NCI-H446 (cell line): ENCODE measurements at regions not wholly inside any gene's neighbourhood (a gene's known extent, or its start where the extent isn't known, plus 50 kb on each side); places are given as distances from the start of the nearest gene placed in this dataset.

ENCODE experiments used
- DNase-seq, 2 experiments: peaks; one replicate each; lab custom pipeline; 2025; lab: John Stamatoyannopoulos, UW

- no peak for DNase-seq
Measured at GRCh38 chr6:163915131-163915530, 500.6 kb downstream of the QKI start.

- DNase-seq, result no peak
Measured at GRCh38 chr6:163913045-163913444, 498.5 kb downstream of the QKI start.

GRCh38 chr6:163906006-163906710 is 491.6 kb downstream of the QKI start:
- no peak for DNase-seq

GRCh38 chr6:163904186-163904585 is 489.7 kb downstream of the QKI start:
- DNase-seq, result no peak

- DNase-seq, result no peak
Measured at GRCh38 chr6:163903541-163903940, 489.0 kb downstream of the QKI start.

- DNase-seq, result no peak
Measured at GRCh38 chr6:163902993-163903392, 488.5 kb downstream of the QKI start.

- DNase-seq, result no peak
Measured at GRCh38 chr6:163901681-163902080, 487.2 kb downstream of the QKI start.

GRCh38 chr6:163900570-163900969 is 486.1 kb downstream of the QKI start:
- DNase-seq, result no peak

- DNase-seq, result no peak
Measured at GRCh38 chr6:163897669-163898068, 483.2 kb downstream of the QKI start.

- no peak for DNase-seq
Measured at GRCh38 chr6:163897030-163897429, 482.5 kb downstream of the QKI start.

- DNase-seq, result no peak
Measured at GRCh38 chr6:163895162-163895561, 480.6 kb downstream of the QKI start.

- no peak for DNase-seq
Measured at GRCh38 chr6:163893609-163894189, 479.2 kb downstream of the QKI start.

- no peak for DNase-seq
Measured at GRCh38 chr6:163892824-163893561, 478.5 kb downstream of the QKI start.

GRCh38 chr6:163889904-163890514 is 475.5 kb downstream of the QKI start:
- no peak for DNase-seq

- no peak for DNase-seq
Measured at GRCh38 chr6:163888030-163888819, 473.7 kb downstream of the QKI start.

- no peak for DNase-seq
Measured at GRCh38 chr6:163886428-163886827, 471.9 kb downstream of the QKI start.

GRCh38 chr6:163883984-163884383 is 469.5 kb downstream of the QKI start:
- no peak for DNase-seq

GRCh38 chr6:163878698-163879097 is 464.2 kb downstream of the QKI start:
- DNase-seq, result no peak

GRCh38 chr6:163877877-163878639 is 463.5 kb downstream of the QKI start:
- DNase-seq, result no peak

GRCh38 chr6:163876391-163876790 is 461.9 kb downstream of the QKI start:
- DNase-seq, result no peak

- no peak for DNase-seq
Measured at GRCh38 chr6:163874784-163875183, 460.3 kb downstream of the QKI start.
